ENCODE measurements at regions not wholly inside any gene's neighbourhood (a gene's known extent, or its start where the extent isn't known, plus 50 kb on each side); places are given as distances from the start of the nearest gene placed in this dataset.

DNA sequence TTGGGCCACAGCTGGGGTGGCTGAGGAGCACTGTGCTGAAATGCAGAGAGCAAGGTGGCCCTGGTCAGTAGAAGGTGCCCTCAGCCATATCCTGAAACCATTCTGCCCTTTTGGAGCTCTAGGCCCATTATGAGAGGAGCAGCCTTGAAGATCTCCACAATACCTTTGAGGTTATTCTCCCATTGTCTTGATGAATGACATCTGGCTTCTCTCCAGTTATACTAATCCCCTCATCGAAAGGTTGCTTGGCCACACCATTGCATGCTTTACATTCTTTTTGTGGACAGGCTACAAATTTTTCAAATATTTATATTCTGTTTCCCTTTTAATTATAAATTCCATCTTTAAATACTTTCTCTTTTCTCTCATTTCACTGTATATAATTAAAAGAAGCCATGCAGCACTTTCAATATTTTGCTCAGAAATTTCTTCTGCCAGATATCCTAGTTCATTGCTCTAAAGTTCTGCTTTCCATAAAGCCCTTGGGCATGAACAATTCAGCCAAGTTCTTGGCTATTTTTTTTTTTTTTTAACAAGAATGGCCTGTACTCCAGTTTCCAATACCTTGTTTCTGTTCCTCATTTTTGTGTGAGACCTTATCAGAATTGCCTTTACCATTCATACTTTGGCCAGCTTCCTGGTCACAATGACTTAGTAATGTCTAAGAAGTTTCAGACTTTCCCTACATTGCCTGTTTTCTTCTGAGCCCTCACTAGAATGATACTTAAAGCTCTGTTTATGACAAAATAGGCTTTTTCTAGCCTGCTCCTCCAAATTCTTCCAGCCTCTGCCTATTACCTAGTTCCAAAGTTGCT lies 138.9 kb upstream of the SGO1 start:
- no peak for TF ChIP-seq CTCF (conservative IDR thresholded peaks at IDR 0.05; ENCODE audit: low read depth, low read length)
- no peak for TF ChIP-seq EZH2 (IDR thresholded peaks at IDR 0.05; ENCODE audit: borderline replicate concordance, low read depth, low read length, poor library complexity, severe bottlenecking)

All from A673 (cell line).